Activated CD8-positive, alpha-beta T cell treated with anti-CD3 and anti-CD28 coated beads for 36 hours (primary cell): ENCODE measurements at regions not wholly inside any gene's neighbourhood (a gene's known extent, or its start where the extent isn't known, plus 50 kb on each side); places are given as distances from the start of the nearest gene placed in this dataset.

Source experiments
- ATAC-seq: fragments of 200-7000 bp; cut with Tn5 transposase; one replicate; pipeline ENCODE4 v1.10.0; 2021; ENCODE audit warnings: mild to moderate bottlenecking, moderate library complexity
- CTCF ChIA-PET: fragments of 350-600 bp; sonication (Branson Sonifier 250); formaldehyde crosslinking; loops from one replicate; lab custom pipeline; 2021; ENCODE audit warnings: antibody characterized with exemption; lab: Charles Lee
- POLR2A ChIA-PET: fragments of 350-600 bp; sonication (Branson Sonifier 250); formaldehyde crosslinking; loops from one replicate; lab custom pipeline; 2021; ENCODE audit warnings: antibody characterized with exemption; lab: Charles Lee
- DNase-seq: peaks from one replicate; pipeline ENCODE4 v3.0.0-alpha.2; 2020
- H3K27ac Mint-ChIP-seq: one replicate; pipeline ENCODE4 v1.8.0; 2021; ENCODE audit warnings: mild to moderate bottlenecking, mixed read lengths
- H3K27me3 Mint-ChIP-seq: one replicate; pipeline ENCODE4 v1.8.0; 2021; ENCODE audit warnings: mixed read lengths
- H3K36me3 Mint-ChIP-seq: one replicate; pipeline ENCODE4 v1.8.0; 2021; ENCODE audit warnings: low read depth, mixed read lengths
- H3K4me1 Mint-ChIP-seq: one replicate; pipeline ENCODE4 v1.8.0; 2021; ENCODE audit warnings: low read depth, mixed read lengths
- H3K4me3 Mint-ChIP-seq: one replicate; pipeline ENCODE4 v1.8.0; 2021; ENCODE audit warnings: mild to moderate bottlenecking, moderate library complexity, mixed read lengths
- H3K9me3 Mint-ChIP-seq: one replicate; pipeline ENCODE4 v1.8.0; 2021; ENCODE audit warnings: mixed read lengths
- CTCF ChIP-seq: fragments of 200-600 bp; IDR thresholded peaks from one replicate; pipeline ENCODE4 v1.8.0; 2022; ENCODE audit warnings: antibody characterized with exemption, mild to moderate bottlenecking
- intact Hi-C: fragments of 100-400 bp; cut with micrococcal nuclease; formaldehyde crosslinking; loops from one replicate; pipeline ENCODE4 v1.10.0; 2022

GRCh38 chr10:83205861-83206260, 933.4 kb upstream of the GHITM start:
- no peak overlapping the region for H3K4me3 Mint-ChIP-seq
- H3K27me3 Mint-ChIP-seq = no peaks in the 10 kb centered on the region
- H3K36me3 Mint-ChIP-seq = no peaks in the 10 kb centered on the region
- no peak overlapping the region for H3K27ac Mint-ChIP-seq
- no peaks in the 10 kb centered on the region for H3K4me1 Mint-ChIP-seq
- H3K9me3 Mint-ChIP-seq = no peaks in the 10 kb centered on the region
- ATAC-seq (no peak), DNase-seq (no peak)
- intact Hi-C loops = no loop called here
- ChIA-PET POLR2A (no interaction called here), CTCF (no interaction called here)
- no peak for TF ChIP-seq CTCF

- no peak for TF ChIP-seq CTCF
- Mint-ChIP-seq H3K36me3 (no peaks in the 10 kb centered on the region), H3K27ac (no peak overlapping the region), H3K27me3 (no peaks in the 10 kb centered on the region), H3K9me3 (no peaks in the 10 kb centered on the region), H3K4me3 (no peak overlapping the region), H3K4me1 (no peaks in the 10 kb centered on the region)
- intact Hi-C loops = no loop called here
- DNase-seq (no peak), ATAC-seq (no peak)
- ChIA-PET CTCF (no interaction called here), POLR2A (no interaction called here)
Measured at GRCh38 chr10:83212632-83213334, 926.5 kb upstream of the GHITM start.

DNA sequence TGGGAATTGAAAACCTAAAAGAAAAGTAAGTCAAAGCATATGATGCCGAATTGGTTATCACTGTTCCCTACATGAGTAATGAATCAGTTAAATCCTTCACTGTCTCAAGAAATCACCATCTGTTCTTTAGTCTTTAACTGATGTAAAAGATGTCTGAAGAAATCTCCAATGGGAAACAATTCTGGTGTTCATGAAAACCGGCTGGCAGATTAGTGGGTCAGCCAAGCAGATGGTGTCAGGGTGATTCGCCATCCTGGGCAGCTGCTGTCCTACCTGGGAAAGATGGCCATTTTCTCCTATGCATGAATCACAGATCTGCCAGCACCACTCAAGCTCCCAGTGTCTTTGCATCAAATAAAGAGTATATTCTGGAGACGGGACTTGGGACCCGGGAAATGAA, 925.2 kb upstream of the GHITM start:
- intact Hi-C loops = no loop called here
- ChIA-PET POLR2A (no interaction called here), CTCF (no interaction called here)
- H3K27ac Mint-ChIP-seq = no peak overlapping the region
- DNase-seq = no peak
- TF ChIP-seq CTCF = no peak
- no peaks in the 10 kb centered on the region for H3K4me1 Mint-ChIP-seq
- no peaks in the 10 kb centered on the region for H3K27me3 Mint-ChIP-seq
- no peak for ATAC-seq
- H3K36me3 Mint-ChIP-seq = no peaks in the 10 kb centered on the region
- peaks cover 1% of the 10 kb centered on the region for H3K9me3 Mint-ChIP-seq
- H3K4me3 Mint-ChIP-seq = no peak overlapping the region

- POLR2A ChIA-PET = no interaction called here
- ATAC-seq (no peak), DNase-seq (no peak)
- Mint-ChIP-seq H3K4me1 (no peaks in the 10 kb centered on the region), H3K27ac (no peak overlapping the region), H3K9me3 (peaks cover 1% of the 10 kb centered on the region), H3K27me3 (no peaks in the 10 kb centered on the region), H3K4me3 (no peak overlapping the region), H3K36me3 (no peaks in the 10 kb centered on the region)
- TF ChIP-seq CTCF = no peak
- intact Hi-C loops = no loop called here
- CTCF ChIA-PET = no interaction called here
Measured at GRCh38 chr10:83218205-83218604, 921.1 kb upstream of the GHITM start.

DNA sequence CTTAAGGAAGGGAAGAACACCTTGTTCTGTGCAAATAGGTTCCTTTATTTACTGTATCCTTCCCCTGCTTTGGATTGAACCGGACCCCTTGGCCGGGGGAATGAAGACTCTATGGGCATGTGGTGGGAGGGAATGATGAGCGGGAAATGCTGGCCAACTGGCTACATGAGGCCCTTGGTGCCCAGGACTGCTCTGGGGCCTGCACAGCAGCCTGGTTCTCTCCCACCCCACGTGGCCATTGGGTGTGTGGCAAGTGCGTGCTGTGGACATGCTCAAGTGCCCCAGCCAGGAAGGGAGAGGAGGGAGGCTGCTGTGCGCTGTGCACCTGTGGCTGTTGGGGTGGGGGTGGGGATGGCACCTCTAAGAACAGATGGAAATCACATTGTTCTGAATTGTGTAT, 917.0 kb upstream of the GHITM start:
- H3K9me3 Mint-ChIP-seq = peaks cover 1% of the 10 kb centered on the region
- ChIA-PET CTCF (no interaction called here), POLR2A (no interaction called here)
- intact Hi-C loops = no loop called here
- no peaks in the 10 kb centered on the region for H3K36me3 Mint-ChIP-seq
- DNase-seq (no peak), ATAC-seq (no peak)
- no peak overlapping the region for H3K27ac Mint-ChIP-seq
- no peaks in the 10 kb centered on the region for H3K4me1 Mint-ChIP-seq
- no peaks in the 10 kb centered on the region for H3K27me3 Mint-ChIP-seq
- no peak overlapping the region for H3K4me3 Mint-ChIP-seq
- TF ChIP-seq CTCF = no peak
